HG02884 (cell line): ENCODE measurements at regions not wholly inside any gene's neighbourhood (a gene's known extent, or its start where the extent isn't known, plus 50 kb on each side); places are given as distances from the start of the nearest gene placed in this dataset.

Source experiments
- ATAC-seq: cut with Tn5 transposase; IDR thresholded peaks from one replicate; pipeline ENCODE4 v1.9.1; 2021; ENCODE audit warnings: mild to moderate bottlenecking, moderate library complexity; ENCODE audit not compliant: unreplicated experiment

- ATAC-seq = no peak
Measured at GRCh38 chr4:185892165-185892564, 80.2 kb upstream of the SORBS2 start.

- no peak for ATAC-seq
Measured at GRCh38 chr4:185893500-185893899, 81.5 kb upstream of the SORBS2 start.

GRCh38 chr4:185894481-185894880 is 82.5 kb upstream of the SORBS2 start:
- ATAC-seq = no peak

- ATAC-seq = no peak
Measured at GRCh38 chr4:185895351-185895750, 83.4 kb upstream of the SORBS2 start.

GRCh38 chr4:185895866-185896265 is 83.9 kb upstream of the SORBS2 start:
- ATAC-seq = no peak

GRCh38 chr4:185896817-185897488 is 85.0 kb upstream of the SORBS2 start:
- ATAC-seq = no peak

GRCh38 chr4:185898413-185898812 is 86.4 kb upstream of the SORBS2 start:
- ATAC-seq = no peak

GRCh38 chr4:185899833-185900232 is 87.8 kb upstream of the SORBS2 start:
- no peak for ATAC-seq

- ATAC-seq = no peak
Measured at GRCh38 chr4:185902654-185903053, 90.7 kb upstream of the SORBS2 start.

GRCh38 chr4:185903205-185903604 is 91.2 kb upstream of the SORBS2 start:
- no peak for ATAC-seq

- no peak for ATAC-seq
Measured at GRCh38 chr4:185904381-185904780, 92.4 kb upstream of the SORBS2 start.

GRCh38 chr4:185909972-185910371 is 98.0 kb upstream of the SORBS2 start:
- no peak for ATAC-seq

- no peak for ATAC-seq
Measured at GRCh38 chr4:185911556-185912064, 99.6 kb upstream of the SORBS2 start.

GRCh38 chr4:185912779-185913178 is 100.8 kb upstream of the SORBS2 start:
- no peak for ATAC-seq

- ATAC-seq = no peak
Measured at GRCh38 chr4:185914583-185915199, 102.7 kb upstream of the SORBS2 start.

- no peak for ATAC-seq
Measured at GRCh38 chr4:185915271-185915670, 103.3 kb upstream of the SORBS2 start.

GRCh38 chr4:185915817-185916216 is 103.8 kb upstream of the SORBS2 start:
- no peak for ATAC-seq

GRCh38 chr4:185916231-185916630 is 104.2 kb upstream of the SORBS2 start:
- no peak for ATAC-seq

- ATAC-seq = no peak
Measured at GRCh38 chr4:185916683-185917082, 104.7 kb upstream of the SORBS2 start.

GRCh38 chr4:185919107-185919506 is 107.1 kb upstream of the SORBS2 start:
- no peak for ATAC-seq

- ATAC-seq = no peak
Measured at GRCh38 chr4:185920171-185920570, 108.2 kb upstream of the SORBS2 start.

- ATAC-seq = no peak
Measured at GRCh38 chr4:185920691-185921260, 108.8 kb upstream of the SORBS2 start.
